ENCODE measurements at regions not wholly inside any gene's neighbourhood (a gene's known extent, or its start where the extent isn't known, plus 50 kb on each side); places are given as distances from the start of the nearest gene placed in this dataset.
"Not testable (repeated sequence)": the region's sequence is repeated elsewhere in the genome, so short reads cannot be mapped to it uniquely, and the experiment has no call there.

- DNase-seq = no peak
Observed at GRCh38 chr1:230555814-230556213, 86.5 kb upstream of the COG2 start.

GRCh38 chr1:230552880-230553279 lies 89.4 kb upstream of the COG2 start:
- no peak for DNase-seq

- not testable (repeated sequence) for DNase-seq
Observed at GRCh38 chr1:230550945-230551344, 91.3 kb upstream of the COG2 start.

- no peak for DNase-seq
Observed at GRCh38 chr1:230550428-230550827, 91.9 kb upstream of the COG2 start.

- DNase-seq = no peak
Observed at GRCh38 chr1:230549625-230550024, 92.7 kb upstream of the COG2 start.

- no peak for DNase-seq
Observed at GRCh38 chr1:230548997-230549396, 93.3 kb upstream of the COG2 start.

- peak; percentile 31 for DNase-seq
Observed at GRCh38 chr1:230548357-230548756, 93.9 kb upstream of the COG2 start.

GRCh38 chr1:230545181-230545580 lies 97.1 kb upstream of the COG2 start:
- DNase-seq = no peak

- peak; percentile 9 for DNase-seq
Observed at GRCh38 chr1:230544758-230545157, 97.5 kb upstream of the COG2 start.

- no peak for DNase-seq
Observed at GRCh38 chr1:230543085-230543484, 99.2 kb upstream of the COG2 start.

GRCh38 chr1:230542681-230543080 lies 99.6 kb upstream of the COG2 start:
- no peak for DNase-seq

GRCh38 chr1:230542054-230542453 lies 100.2 kb upstream of the COG2 start:
- peak; percentile 75 for DNase-seq

GRCh38 chr1:230541306-230541705 lies 101.0 kb upstream of the COG2 start:
- DNase-seq = no peak

GRCh38 chr1:230540421-230541155 lies 101.7 kb upstream of the COG2 start:
- no peak for DNase-seq

- no peak for DNase-seq
Observed at GRCh38 chr1:230537456-230537855, 104.8 kb upstream of the COG2 start.

- no peak for DNase-seq
Observed at GRCh38 chr1:230536641-230537155, 105.6 kb upstream of the COG2 start.

- DNase-seq = no peak
Observed at GRCh38 chr1:230534224-230534623, 108.1 kb upstream of the COG2 start.

GRCh38 chr1:230531103-230531502 lies 105.0 kb upstream of the PGBD5 start:
- no peak for DNase-seq

- no peak for DNase-seq
Observed at GRCh38 chr1:230519246-230519645, 93.1 kb upstream of the PGBD5 start.

- DNase-seq = no peak
Observed at GRCh38 chr1:230518511-230518910, 92.4 kb upstream of the PGBD5 start.

- DNase-seq = no peak
Observed at GRCh38 chr1:230517786-230518185, 91.7 kb upstream of the PGBD5 start.

- DNase-seq = no peak
Observed at GRCh38 chr1:230517326-230517725, 91.2 kb upstream of the PGBD5 start.

- no peak for DNase-seq
Observed at GRCh38 chr1:230516889-230517288, 90.8 kb upstream of the PGBD5 start.

GRCh38 chr1:230515451-230516145 lies 89.5 kb upstream of the PGBD5 start:
- no peak for DNase-seq

Measured in hematopoietic multipotent progenitor cell treated with erythropoietin and hydrocortisone succinate and interleukin-3 and kit ligand, for 6 days (in vitro differentiated cells).